ENCODE measurements at regions not wholly inside any gene's neighbourhood (a gene's known extent, or its start where the extent isn't known, plus 50 kb on each side); places are given as distances from the start of the nearest gene placed in this dataset.
"Not testable (repeated sequence)": the region's sequence is repeated elsewhere in the genome, so short reads cannot be mapped to it uniquely, and the experiment has no call there.

DNA sequence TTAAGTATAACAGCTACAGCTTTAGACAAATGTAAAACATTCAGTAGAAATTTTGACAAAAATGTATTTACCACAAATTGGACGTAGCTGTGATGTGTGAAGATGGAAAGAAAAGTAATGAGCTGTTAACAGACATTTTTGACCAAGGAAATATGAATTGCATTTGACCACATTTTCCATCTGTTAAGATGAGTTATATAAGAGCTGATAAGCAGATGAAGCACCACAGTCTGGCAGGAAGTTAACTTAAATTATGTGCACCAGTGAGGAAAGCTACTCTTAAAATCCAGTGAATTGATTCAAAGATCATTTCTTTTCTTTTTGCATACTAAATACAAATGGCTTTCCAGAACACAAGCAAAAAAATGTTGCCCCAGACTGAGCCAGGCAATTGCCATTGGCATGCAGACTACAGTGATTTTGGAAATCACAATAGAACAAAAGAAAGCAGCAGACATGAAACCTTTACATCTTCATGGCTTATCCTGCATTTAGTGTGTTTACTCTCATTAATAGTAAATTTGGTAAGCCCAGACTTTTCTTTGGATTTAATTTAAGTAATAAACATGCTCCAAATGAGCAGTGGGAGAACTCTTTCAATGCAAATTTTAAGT lies 493.7 kb downstream of the TMX3 start:
- DNase-seq: peak; percentile 50

DNA sequence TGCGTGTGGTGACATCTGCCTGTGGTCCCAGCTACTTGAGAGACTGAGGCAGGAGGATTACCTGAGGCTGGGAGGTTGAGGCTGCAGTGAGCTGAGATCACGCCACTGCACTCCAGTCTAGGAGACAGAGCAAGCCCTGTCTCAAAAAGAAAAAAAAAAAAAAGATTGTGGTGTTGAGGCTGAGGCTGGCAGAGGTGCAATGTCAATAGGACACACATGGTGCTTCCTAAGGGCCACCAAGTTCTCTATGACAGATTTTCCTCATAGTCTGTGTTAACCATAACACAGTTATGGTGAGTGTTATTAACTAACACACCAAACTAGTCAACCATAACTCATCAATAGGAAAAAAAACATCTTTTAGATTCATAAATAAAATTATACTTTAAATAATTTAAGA lies 494.4 kb downstream of the TMX3 start:
- no peak for DNase-seq

DNA sequence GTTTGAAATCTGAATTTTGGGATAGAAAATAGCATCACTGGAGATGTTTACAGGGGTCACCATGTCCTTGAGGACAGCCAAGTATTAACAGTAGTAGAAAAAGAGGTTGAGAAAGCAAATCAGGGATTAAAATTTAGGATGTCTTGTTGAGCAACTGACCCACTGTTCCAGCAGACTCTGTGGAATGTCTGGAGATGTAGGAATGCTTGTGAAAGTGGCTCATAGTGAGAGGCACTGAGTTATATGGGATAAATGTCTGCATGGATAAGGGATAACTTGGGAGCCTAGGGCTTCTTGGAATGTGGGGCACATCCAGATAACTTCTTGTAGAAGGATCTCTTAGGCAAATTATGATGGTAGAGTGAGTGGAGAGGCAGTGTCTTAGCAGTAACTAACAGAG lies 495.0 kb downstream of the TMX3 start:
- peak; percentile 84 for DNase-seq

DNA sequence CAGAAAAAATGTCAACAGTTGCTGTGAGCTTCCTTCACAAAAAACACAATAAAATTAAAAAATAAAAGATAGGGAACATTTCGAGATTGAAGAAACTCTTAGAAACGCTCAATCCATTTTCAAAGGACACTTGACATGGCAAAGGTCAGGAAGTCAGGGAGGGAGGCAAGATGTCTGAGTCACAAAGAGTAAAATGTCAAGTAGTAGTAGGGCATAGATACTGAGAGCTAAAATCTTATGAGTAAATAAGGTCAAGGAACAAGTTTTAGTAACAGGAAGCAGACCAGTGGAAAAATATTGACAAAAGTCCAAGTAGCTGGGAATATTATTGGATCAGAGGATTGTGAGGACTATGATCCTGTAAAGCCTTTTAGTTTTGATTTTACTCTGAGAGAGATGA lies 495.6 kb downstream of the TMX3 start:
- no peak for DNase-seq

DNA sequence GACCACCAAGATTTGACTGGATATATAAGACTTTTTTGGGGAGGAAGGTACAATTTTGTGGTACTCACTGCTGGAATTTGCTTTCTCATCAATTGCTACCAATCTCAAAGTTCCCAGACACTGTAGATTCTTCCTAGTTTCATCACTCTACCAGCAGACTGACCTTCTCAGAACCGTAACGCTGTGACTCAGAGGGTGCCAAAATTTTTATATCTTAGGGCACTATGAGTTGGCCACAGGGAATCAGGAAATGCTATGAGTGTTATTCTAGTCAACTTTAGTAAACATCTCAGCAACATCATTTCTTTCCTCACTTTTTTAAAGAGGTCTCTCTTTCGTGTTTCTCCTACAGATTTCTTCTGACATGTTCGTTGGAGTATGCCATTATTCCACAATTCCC lies 499.0 kb downstream of the TMX3 start:
- DNase-seq: peak; percentile 66

DNA sequence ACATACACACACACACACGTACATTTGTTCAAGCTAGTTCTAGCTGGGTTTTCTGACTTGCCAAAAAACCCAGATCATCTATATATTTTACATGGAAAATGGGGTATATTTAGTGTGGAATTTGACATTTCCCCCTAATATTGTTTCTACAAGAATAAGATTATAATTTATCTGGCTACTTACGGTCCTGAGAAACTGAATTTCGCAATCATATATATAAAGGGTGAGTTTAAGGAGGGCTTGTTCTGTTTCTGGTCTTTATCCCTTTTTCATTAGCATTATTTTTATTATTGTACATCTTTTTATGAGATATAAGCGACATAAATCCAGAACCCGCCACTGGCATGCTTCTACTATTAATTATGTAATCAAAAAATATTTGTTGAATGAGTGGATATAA lies 528.9 kb downstream of the TMX3 start:
- no peak for DNase-seq

DNA sequence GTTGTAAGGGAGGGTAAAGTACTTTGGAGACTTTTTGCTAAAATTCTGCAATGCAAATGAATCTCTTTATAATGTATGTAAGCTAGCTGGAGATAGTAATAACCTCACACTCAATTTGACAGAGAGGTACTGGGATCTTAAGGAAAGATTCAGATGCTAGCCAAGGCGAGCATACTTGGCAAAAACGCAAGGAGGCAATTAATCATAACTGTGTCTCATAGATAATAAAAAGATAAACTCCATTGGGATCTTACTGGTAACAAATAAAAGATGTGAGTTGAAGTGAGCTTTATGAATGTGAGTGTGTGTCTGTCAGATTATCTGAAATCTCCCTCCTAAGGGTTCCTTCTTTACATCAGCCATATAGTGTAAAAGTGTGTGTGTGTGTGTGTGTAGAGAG lies 533.0 kb downstream of the TMX3 start:
- peak; percentile 14 for DNase-seq

DNA sequence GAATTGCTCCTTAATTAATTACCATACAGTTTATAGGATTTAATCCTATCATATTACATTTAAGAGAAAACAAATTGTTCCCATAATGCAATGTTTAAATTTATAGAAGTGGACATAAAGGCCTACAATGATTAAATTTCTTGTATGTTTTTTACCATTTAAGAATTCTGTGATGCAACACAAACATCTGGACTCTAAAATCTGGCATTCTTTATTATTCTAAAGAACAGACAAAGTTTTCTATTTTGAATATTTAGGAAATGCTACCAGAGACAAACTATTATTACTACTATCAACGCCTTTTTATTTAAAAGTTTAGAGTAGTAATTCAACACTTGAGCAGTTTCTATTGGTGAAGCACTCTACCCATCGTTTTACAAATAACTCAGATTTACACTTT lies 535.1 kb downstream of the TMX3 start:
- no peak for DNase-seq

DNA sequence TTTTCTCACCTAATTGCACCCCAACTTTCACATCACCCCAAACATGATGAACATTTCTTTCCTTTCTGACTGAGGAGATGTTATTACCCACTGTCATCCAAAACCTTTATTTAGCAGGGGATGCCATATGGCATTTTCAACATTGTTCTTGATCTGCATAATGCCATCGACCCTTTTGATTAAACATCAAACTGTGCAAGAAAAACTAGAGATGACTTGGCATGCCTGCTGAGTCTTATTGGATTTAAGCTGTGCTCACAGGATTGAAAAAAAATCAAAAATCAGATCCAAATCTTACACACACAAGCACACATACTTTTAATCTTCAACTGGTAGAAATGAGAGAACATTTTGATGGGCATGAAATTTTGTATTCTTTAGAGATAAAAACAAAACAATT lies 536.0 kb downstream of the TMX3 start:
- no peak for DNase-seq

DNA sequence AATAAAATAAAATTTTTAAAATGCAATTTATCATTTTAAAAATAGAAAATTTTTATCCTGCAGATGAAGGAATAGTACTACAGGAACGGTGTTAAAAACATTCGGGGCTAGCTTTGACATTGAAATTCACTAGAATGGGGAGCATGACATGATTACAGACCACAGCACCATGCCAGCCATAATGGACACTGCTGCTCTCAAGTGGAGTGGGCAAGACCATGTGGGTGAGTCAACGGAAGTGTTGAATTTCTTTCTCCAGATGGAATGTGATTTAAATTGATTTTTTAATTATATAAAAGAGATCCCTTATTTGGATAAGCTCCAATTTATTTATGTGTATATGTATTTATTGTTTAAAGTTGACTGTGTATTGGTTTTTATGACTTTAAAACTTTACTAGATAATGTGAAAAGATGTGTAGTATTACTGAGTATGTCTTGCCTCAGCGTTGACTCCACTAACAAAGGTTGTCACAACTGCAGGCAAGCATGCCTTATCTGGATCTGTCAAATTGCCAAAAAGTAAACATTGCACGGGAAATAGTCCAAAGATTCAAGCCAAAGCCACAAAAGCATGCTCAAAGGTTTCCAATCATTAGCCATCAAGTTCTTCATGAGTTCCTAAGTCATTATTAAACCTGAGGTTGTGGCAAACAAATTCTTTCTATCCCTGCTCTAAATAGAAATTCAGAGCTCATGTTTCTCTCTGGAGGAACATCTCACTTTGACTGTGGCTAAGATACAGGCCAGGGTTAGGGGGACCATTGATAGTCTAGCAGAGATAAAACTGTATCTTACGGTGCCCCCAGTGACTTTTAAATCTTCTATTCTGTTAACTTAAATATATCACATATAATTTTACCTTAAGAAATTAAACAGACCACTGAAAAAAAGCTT lies 536.9 kb downstream of the TMX3 start:
- DNase-seq: peak; percentile 96

DNA sequence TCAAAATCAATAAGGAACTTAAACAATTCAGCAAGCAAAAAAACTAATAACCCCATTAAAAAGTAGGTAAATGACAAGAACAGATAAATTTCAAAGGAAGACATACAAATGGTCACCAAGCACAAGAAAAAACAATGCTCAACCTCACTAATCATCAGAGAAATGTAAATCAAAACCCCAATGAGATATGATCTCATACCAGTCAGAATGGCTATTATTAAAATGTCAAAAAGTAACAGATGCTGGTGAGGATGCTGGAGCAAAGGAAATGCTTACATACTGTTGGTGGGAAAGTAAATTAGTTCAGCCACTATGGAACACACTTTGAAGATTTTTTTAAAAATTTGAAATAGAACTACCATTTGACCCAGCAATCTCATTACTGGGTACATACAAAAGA lies 538.0 kb downstream of the TMX3 start:
- DNase-seq: peak; percentile 12

DNA sequence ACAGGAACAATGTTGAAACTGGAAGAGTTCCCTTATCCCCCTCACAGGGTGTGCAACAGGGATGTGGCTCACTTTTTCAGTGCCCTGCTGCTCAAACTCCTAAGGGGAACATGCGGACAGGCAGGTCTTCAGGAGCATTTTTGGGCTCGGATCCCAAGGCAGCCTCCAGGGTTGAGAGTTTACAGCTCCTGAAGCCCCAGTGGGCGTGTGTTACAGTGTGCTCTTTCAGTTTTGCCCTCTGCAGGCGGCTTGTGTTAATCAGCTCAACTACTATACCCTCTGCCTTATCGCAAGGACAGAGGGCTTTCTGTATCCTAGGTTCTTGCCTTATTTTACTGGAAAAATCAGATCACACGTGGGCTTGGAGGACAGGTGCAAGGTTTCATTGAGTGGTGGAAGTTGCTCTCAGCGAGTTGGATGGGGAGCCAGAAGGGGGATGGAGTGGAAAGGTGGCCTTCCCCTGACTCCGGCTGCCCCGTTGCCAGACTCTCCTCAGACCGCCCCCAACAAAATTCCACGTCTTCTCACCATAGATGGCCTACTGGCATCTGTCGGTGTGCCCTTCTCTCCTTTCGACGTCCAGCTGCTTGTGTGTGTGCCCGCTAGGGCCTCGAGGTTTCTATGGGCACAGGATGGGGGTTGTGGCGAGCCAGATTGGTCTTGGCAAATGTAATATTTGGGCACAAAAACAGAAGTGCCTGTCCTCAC lies 541.9 kb downstream of the TMX3 start:
- DNase-seq: no peak

DNA sequence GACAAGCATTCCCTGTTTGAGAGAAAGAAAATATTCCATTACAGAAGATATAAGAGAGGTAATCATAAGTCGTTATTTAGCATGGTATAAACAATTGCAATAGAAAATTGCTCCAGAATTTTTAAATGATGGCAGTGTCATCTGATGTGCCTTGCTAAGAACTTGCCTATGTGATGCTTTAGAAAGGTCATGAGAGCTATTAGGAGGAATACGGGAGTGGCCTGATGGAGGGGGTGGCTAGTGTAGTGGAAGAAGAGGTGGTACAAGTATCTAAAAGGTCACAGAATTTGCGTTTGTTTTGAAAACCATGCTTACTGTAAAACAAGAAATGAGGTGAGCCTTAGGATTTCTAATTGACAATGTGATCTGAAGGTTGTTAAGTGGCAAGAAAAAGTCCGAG lies 550.0 kb downstream of the TMX3 start:
- no peak for DNase-seq

DNA sequence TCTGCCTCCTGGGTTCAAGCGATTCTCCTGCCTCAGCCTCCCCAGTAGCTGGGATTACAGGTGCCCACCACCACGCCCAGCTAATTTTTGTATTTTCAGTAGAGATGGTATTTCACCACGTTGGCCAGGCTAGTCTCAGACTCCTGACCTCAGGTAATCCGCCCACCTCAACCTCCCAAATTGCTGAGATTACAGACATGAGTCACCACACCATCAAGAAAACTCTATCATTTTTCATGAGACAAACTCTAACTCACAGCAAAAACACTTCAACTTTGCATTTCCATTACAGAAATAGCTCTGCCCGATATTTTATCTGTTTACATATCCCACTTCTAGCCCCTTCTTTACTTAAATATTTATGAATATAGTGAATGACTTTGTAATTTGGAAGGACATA lies 561.1 kb downstream of the TMX3 start:
- DNase-seq: not testable (repeated sequence)

DNA sequence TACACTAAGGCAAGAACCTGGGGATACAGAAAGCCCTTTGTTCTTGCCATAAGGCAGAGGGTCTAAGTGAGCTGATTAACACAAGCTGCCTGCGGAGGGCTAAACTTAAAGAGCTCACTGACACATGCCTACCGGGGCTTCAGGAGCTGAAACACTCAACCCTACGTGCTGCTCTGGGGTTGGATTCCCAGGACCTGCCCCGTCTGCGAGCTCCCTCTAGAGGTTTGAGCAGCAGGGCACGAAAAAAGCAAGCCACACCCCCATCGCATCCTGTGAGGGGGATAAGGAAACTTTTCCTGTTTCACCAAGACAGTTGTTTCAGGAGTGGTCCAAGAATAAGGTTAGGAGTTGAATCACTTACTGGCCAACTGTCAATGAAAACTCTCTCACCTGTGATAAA lies 562.1 kb downstream of the TMX3 start:
- DNase-seq: no peak

DNA sequence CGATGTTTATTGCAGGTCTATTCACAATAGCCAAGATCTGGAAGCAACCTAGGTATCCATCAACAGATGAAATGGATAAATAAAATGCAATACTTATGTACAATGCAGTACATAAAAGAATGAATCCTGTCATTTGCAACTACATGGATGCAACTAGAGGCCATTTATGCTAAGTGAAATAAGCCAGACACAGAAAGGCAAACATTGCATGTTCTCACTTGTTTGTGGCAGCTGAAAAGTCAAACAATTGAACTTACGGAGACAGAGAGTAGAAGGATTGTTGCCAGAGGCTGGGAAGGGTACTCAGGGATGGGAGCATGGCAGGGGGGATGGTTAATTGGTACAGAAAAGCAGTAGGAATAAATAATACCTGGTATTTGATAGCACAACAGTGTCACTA lies 563.9 kb downstream of the TMX3 start:
- no peak for DNase-seq

DNA sequence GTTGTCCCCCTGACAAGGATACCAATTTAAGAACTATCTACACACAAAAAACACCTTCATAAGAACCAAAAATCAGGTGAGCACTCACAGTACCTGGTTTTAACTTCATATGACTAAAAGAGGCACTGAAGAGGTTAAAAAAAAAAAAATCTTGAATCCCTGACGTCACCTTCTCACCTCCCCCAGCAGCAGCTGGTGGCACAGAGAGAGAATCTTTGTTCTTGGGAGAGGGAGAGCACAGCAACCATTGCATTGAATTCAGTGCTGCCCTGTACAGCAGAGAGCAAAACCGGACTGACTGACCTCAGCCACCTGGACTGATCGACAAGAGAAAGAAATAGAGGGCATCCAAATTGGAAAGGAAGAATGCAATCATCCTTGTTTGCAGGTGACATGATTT lies 566.0 kb downstream of the TMX3 start:
- no peak for DNase-seq

DNA sequence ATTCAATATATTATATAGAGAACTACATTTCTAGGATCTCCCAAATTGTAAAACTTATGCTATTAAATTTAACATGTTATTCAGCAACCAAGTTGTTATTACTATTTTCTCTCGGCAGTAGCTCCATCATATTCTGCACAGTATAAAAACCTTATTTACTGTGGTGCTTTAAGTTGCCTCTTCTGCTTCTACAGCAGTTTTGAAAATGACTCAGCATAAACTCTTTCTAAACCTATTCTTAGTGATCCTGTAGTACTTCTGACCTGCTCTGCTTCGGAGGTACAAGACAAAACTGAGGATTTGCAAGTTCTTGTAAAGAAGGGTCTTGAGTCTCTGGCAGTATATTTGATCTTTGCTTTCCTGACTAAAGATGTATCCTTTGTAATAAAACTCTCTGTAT lies 567.2 kb downstream of the TMX3 start:
- DNase-seq: no peak

DNA sequence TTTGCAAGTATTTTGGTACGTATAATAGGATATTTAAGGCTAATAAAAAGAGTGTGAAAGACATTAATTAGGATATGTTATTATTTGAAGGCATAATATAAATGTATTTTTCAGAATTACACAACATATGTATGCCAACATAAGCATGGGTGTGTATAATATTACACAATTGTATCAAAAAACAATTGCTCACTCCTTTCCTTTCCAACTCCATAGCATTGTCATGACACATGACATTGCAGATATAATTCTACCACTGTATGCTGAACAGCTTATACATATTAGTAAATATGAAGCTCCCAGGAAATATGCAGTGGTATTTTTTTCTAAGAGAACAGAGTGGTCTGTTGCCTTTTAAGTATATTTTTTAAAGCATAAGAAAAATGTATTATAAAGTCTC lies 593.1 kb downstream of the TMX3 start:
- DNase-seq: peak; percentile 66

DNA sequence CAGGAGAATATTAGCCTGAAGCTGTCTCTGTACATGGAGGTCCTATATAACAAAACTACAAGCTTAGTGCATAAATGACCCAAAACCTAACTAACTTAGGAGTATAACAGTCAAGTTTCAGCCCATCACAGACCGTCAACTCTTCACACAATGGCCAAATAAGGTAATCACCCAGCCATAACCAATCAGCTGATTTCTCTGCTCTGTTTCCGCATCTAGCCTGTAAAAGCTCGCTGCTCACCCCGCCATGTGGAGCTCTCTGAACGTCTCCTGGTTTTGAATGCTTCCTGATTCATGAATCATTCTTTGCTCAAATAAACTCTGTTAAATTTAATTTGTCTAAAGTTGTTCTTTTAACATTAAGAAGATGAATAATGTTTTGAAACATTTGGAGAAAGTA lies 593.6 kb downstream of the TMX3 start:
- peak; percentile 7 for DNase-seq

DNA sequence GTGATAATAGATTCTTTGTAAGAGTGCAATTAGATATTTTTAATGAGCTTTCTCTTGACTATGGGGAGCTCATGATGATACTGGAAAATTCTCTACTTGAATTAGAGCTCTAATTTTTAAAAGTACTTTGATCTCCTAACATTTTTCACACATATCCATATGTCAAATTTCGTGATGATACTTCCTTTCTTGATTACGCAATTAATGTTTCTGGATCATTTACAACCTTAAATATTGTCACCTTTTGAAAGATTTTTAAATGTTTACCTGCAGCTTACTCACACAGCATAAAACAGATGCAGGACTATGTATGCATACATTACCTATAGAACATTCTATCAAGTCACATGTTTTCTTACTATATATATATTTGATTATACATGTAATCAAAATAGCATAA lies 598.5 kb upstream of the DSEL start:
- DNase-seq: no peak

DNA sequence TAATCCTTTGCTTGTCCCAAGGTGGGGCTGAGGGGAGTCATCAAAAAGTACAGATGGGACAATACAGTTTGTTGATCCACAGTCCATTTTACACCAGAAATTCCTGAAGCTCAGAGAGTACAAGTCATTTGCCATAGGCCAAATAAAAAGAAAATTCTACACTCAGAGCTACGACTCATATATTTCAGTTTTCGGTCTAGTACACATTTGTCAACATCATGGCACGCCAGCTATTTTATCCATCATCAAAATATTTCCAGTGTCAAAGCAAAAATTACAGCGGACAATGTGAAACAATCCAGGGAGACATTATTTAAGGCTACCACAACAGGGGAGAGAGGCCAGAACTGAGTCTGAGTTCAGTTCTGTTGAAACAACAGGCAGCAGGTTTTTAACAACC lies 587.5 kb upstream of the DSEL start:
- DNase-seq: peak; percentile 26

DNA sequence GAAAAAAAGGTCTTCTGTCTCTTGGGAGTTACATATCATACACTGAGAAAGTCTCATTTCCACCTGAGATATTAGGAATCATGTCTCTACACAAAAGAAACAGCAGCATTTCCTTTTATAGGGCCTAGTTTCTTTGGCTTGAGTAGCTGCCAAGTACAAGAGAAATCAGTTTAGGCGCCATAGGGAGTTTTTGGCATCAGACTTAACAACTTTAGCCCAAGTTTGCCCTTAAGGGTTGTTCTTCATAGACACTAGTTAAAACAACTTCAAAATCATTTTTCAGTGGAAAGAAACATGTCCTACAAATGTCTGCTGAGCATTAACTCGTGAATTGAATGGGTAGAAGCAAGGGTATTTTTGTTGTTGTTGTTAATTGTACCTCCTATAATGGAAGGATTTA lies 587.0 kb upstream of the DSEL start:
- no peak for DNase-seq

DNA sequence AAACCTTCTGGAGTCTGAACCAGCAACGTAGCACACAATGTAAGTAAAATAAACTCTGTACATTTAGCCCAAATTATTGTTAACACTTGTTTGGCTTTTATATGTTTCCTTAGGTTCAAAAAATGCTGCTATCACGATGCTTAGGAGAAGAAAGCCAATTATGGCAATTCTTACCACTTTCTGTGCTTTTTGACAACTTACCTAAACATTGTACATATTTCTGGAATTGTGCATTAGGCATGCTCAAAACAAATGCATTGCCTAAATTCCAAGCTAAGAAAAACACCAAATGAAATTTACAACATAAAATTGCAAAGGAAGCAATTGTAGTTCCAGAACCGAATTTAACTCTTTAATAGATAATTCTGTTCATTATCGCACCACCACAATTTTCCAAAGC lies 585.6 kb upstream of the DSEL start:
- DNase-seq: peak; percentile 10
